ENCODE measurements at regions not wholly inside any gene's neighbourhood (a gene's known extent, or its start where the extent isn't known, plus 50 kb on each side); places are given as distances from the start of the nearest gene placed in this dataset.

GRCh38 chr5:121164632-121165031 lies 687.0 kb upstream of the FTMT start (continued):
- no peak for TF ChIP-seq BCLAF1 (IDR thresholded peaks at IDR 0.05; ENCODE audit: borderline replicate concordance in 1 of 2, control insufficient read depth in 1 of 2, low read depth in 2 of 2, low read length in 1 of 2)
- TF ChIP-seq ZNF311 (CRISPR knock-in tag; IDR thresholded peaks at IDR 0.05): no peak
- TF ChIP-seq E2F6 (IDR thresholded peaks at IDR 0.05; ENCODE audit: borderline replicate concordance in 1 of 2, extremely low read depth in 1 of 2, insufficient read depth in 1 of 2, insufficient read length in 1 of 2, low read depth in 1 of 2, low read length in 1 of 2, poor library complexity in 1 of 2, severe bottlenecking in 1 of 2): peak in 1 of 2 experiments; percentile 36
- TF ChIP-seq BMI1 (IDR thresholded peaks at IDR 0.05; ENCODE audit: low read length): no peak
- no peak for TF ChIP-seq RBM14 (IDR thresholded peaks at IDR 0.05; ENCODE audit: borderline replicate concordance, insufficient read depth, low read depth, low read length)
- TF ChIP-seq MGA (IDR thresholded peaks at IDR 0.05): peak; percentile 43; the same call in 1 of the 2 replicates

All from K562 (cell line).